HG02852 (cell line): ENCODE measurements at regions not wholly inside any gene's neighbourhood (a gene's known extent, or its start where the extent isn't known, plus 50 kb on each side); places are given as distances from the start of the nearest gene placed in this dataset.
"Not testable (repeated sequence)": the region's sequence is repeated elsewhere in the genome, so short reads cannot be mapped to it uniquely, and the experiment has no call there.

ENCODE experiments used
- ATAC-seq: cut with Tn5 transposase; IDR thresholded peaks from one replicate; pipeline ENCODE4 v1.9.1; 2021; ENCODE audit warnings: mild to moderate bottlenecking, moderate library complexity; ENCODE audit not compliant: unreplicated experiment

DNA sequence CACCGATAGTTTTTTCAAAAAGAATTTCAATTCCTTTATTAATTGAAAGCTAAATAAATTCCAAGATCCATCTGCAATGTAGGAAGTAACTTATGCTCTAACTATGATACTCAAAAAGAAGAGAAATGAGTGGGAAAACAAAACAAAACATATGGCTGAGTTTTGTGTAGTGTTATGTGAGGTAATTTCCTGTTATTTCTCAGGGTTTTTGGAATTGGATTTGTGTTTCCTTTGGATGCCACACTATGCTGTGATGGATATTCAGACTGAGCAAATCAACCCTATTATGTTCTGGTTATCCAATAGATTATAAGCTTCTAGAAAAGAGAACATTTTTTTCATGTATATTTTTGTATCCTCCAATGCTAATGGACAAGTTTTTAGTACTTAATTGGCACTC is 73.4 kb upstream of the RAPGEF2 start:
- no peak for ATAC-seq

DNA sequence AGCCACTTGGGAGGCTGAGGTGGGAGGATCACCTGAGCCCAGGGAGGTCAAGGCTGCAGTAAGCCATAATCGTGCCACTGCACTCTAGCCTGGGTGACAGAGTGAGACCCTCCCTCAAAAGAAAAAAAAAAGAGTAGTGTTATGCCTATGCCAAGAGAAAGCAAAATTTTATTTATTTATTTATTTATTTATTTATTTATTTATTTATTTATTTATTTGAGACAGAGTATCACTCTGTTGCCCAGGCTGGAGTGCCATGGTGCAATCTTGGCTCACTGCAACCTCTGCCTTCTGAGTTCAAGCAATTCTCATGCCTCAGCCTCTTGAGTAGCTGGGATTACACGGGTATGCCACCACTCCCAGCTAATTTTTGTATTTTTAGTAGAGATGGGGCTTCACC is 72.6 kb upstream of the RAPGEF2 start:
- not testable (repeated sequence) for ATAC-seq

DNA sequence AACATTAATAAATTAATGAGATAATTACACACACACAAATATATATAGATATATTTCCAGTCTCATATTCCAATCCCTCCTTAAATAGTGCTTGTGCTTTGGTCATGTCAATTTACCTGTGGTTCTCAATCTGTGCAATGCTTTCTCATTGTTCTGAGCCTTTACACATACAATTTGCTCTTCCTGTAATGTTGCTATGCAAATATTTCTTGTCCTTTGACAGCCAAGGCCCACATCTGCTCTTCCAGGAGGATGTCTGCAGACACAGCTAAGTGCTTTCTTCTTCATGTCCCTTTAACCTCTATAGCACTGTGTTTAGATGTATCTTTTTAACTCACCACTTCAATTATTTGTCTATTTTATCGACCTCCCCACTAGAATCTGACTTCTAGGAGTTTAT is 67.3 kb upstream of the RAPGEF2 start:
- peak; percentile 77 for ATAC-seq

DNA sequence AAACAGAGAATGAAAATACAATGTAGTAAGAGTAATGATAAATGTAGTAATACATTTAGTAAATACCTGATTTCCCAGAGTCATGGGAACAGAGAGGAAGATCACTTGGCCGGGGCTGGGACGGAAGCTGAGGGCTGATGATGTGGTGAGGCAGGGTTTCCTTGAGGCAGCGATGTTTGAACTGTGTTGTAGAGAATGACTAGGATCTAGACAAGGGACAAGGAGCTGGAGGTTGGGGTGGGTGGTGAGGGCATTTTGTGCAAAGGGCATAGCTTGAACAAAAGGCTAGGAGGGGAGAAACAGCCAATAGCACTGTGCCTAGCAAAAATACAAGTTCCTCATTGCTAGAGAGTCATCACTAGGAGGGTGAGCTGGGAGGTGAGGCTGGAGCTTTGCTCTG is 64.3 kb upstream of the RAPGEF2 start:
- no peak for ATAC-seq

- ATAC-seq, result no peak
These were observed 61.5 kb upstream of the RAPGEF2 start for GRCh38 chr4:159041054-159042034.

- no peak for ATAC-seq
These were observed 60.7 kb upstream of the RAPGEF2 start for GRCh38 chr4:159042097-159042605.

- ATAC-seq, result no peak
These were observed 60.0 kb upstream of the RAPGEF2 start for GRCh38 chr4:159042868-159043267.

DNA sequence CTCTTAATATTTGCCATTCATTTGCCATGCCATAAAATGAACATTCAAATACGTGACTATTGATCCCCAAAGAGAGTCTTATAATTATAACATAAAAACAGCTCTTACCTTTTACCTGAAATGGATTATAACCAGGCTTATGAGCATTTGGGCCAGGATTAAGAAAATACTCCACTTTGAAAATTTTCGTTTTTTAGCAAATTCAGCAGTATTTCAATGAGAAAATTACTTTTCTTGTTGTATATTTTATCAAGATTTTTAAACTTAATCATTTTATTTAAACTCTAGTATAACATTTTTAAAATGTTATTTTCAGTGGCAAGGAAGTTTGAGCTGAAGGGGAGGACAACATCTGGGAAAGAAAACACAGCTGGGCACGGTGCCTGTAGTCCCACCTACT is 59.0 kb upstream of the RAPGEF2 start:
- ATAC-seq, result no peak

GRCh38 chr4:159045321-159045720 is 57.6 kb upstream of the RAPGEF2 start:
- no peak for ATAC-seq

DNA sequence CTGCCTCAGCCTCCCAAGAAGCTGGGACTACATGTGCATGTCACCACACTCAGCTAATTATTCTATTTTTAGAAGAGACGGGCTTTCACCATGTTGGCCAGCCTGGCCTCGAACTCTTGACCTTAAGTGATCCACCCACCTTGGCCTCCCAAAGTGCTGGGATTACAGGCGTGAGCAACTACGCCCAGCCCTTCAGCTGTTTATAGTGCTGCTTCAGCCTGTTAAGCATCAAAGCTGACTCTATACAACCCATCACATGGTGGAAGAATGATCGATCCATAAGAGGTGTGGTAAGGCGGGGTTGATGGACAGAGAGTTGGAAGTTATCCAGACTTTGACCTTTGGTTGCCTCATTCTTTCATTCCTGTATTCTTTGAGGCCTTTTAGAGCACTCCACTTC is 56.2 kb upstream of the RAPGEF2 start:
- ATAC-seq, result no peak

DNA sequence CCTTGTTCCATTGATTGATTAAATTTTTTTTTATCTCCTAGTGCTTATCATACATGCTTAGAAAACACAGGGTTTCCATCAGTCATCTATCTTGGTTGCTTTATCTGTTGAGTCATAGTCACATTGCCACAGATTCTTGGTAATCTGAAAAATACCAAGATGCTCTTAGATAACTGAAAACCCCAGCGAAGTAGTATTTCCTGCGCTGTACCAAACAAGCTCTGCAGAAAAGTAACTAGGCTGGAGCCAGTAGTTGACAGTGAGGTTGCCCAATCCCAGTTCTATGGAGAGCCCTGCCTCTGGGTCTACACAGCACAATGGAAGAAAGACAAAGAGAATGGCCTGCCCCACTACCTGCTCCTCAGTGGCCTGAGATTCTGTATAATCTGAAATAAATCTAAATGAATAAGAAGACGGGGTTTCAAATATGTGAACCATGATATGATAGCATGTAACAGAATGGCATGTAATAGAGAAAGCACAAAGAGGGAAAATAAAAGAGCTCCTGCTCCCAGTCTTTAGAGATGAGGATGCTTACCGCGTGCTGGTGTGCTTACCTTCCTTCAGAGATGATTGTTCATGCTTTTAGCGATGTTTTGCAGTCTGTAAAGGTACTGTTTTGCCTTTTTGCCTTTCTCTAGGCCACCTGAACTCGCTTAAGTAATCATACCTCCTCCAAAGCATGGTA is 55.3 kb upstream of the RAPGEF2 start:
- ATAC-seq, result no peak

DNA sequence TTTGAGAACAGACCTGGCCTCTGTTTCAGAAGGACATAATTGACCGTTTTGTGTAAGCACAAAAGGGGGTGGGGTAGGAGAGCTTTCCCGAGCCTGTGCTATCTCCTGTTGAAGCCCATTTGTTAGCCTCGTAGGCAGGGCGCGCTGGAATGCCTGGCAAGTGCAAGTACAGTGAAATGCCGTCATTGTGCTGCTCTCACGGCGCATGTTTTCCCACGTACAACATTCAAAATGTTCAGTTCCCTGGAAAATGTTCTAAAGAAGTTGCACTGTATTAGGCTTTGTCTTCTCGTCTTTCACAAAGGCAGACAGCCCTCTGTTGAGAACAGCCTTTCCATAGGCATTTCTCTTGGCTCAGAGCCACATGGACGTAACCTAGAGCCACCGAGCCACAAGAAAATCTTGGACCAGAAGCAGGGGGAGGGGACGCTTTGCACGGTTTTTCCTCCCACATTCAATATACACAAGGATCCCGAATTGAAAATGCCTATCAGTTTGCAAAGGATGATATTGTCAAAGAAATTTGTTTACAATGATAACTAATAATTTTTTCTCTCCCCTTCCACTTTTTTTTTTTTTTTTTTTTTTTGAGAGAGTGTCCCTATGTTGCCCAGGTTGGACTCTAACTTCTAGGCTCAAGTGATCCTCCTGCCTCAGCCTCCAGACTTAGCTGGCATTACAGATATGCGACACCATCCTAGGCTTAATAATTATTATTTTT is 54.6 kb upstream of the RAPGEF2 start:
- no peak for ATAC-seq

DNA sequence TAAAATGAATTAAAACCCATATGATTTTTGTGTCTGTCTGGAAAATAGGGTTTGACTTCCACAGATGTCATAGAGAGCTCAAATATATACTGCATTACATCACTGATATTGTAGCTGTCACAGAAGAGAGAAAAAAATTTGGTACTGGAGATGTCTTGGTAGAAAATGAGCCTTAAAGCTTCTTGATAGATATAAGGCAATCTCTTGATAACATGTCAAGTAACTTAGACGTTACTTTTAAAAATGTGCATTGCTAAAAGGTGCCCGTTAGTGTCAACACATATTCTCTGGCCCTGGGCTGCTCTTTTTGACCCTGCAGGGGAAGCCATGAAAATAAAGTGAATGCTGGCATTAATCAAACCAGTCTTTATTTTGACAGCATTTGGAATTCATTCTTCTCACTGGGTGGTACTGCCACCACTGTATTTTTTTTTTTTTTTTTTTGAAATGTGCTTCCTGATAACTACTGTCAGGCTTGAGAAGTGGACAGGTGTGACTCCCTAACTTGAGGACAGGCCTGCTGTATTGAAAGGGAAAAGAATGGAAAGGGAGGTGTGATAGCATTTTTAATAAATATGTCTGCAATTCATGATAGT is 53.0 kb upstream of the RAPGEF2 start:
- no peak for ATAC-seq

- ATAC-seq, result peak; percentile 86
These were observed 51.4 kb upstream of the RAPGEF2 start for GRCh38 chr4:159051245-159052071.

GRCh38 chr4:159052315-159052714 is 50.6 kb upstream of the RAPGEF2 start:
- ATAC-seq, result peak; percentile 31
